Erythroblast (primary cell): ENCODE measurements at regions not wholly inside any gene's neighbourhood (a gene's known extent, or its start where the extent isn't known, plus 50 kb on each side); places are given as distances from the start of the nearest gene placed in this dataset.

Experiments used
- GATA1 ChIP-seq: IDR thresholded peaks from 2 replicates; pipeline ENCODE4 v1.6.1; 2011; ENCODE audit warnings: low read depth, mild to moderate bottlenecking, control low read depth, low read length, moderate library complexity
- POLR2A ChIP-seq: IDR thresholded peaks from 2 replicates; pipeline ENCODE4 v1.6.1; 2011; ENCODE audit warnings: mild to moderate bottlenecking, low read length

GRCh38 chr1:182142621-182143020, 81.1 kb upstream of the ZNF648 start:
- TF ChIP-seq POLR2A = no peak
- no peak for TF ChIP-seq GATA1
